A673 (cell line): ENCODE measurements at regions not wholly inside any gene's neighbourhood (a gene's known extent, or its start where the extent isn't known, plus 50 kb on each side); places are given as distances from the start of the nearest gene placed in this dataset.
"Not testable (repeated sequence)": the region's sequence is repeated elsewhere in the genome, so short reads cannot be mapped to it uniquely, and the experiment has no call there.

Experiments
- BruUV-seq: library from RNA; stranded (reverse); fragments of 400-500 nt; replicated peaks from 2 replicates; lab custom pipeline; 2021; lab: Mats Ljungman, UMichigan
- CTCF ChIA-PET: fragments of 300-600 bp; sonication (Branson Sonifier 250); formaldehyde crosslinking; loops from one replicate; lab custom pipeline; 2022; ENCODE audit warnings: antibody characterized with exemption; lab: Charles Lee
- POLR2A ChIA-PET: fragments of 300-600 bp; sonication (Branson Sonifier 250); formaldehyde crosslinking; loops from one replicate; lab custom pipeline; 2022; ENCODE audit warnings: antibody characterized with exemption; ENCODE audit not compliant: low non-redundant PET; lab: Charles Lee
- DNase-seq: peaks from one replicate; pipeline ENCODE4 v3.0.0-alpha.2; 2015; ENCODE audit warnings: low spot score
- H3K27ac ChIP-seq: fragments of 200-600 bp; sonication (generic); 2 replicates; pipeline ENCODE4 v1.5.1; 2016; ENCODE audit warnings: mixed run types, low read depth, mild to moderate bottlenecking, mixed read lengths, antibody characterized with exemption, low read length; ENCODE audit not compliant: poor library complexity, severe bottlenecking
- H3K27me3 ChIP-seq: fragments of 200-600 bp; sonication (generic); replicated peaks from 2 replicates; pipeline ENCODE4 v1.6.1; 2017; ENCODE audit warnings: mixed run types, low read depth, mild to moderate bottlenecking, mixed read lengths, antibody characterized with exemption, low read length; ENCODE audit not compliant: insufficient read depth, poor library complexity
- H3K36me3 ChIP-seq: fragments of 200-600 bp; sonication (generic); 2 replicates; pipeline ENCODE4 v1.6.1; 2016; ENCODE audit warnings: mixed run types, mild to moderate bottlenecking, mixed read lengths, antibody characterized with exemption, low read length; ENCODE audit not compliant: insufficient read depth, poor library complexity, severe bottlenecking
- H3K4me1 ChIP-seq: fragments of 200-600 bp; sonication (generic); 2 replicates; pipeline ENCODE4 v1.6.1; 2017; ENCODE audit warnings: mixed run types, mild to moderate bottlenecking, mixed read lengths, antibody characterized with exemption, low read length; ENCODE audit not compliant: insufficient read depth, poor library complexity, severe bottlenecking
- H3K4me3 ChIP-seq: fragments of 200-600 bp; sonication (generic); 2 replicates; pipeline ENCODE4 v1.5.1; 2016; ENCODE audit warnings: low read depth, mixed run types, mild to moderate bottlenecking, mixed read lengths, low read length; ENCODE audit not compliant: poor library complexity, severe bottlenecking
- H3K9me3 ChIP-seq: fragments of 200-600 bp; sonication (generic); 2 replicates; pipeline ENCODE4 v1.6.1; 2016; ENCODE audit warnings: mixed run types, low read depth, mild to moderate bottlenecking, mixed read lengths, antibody characterized with exemption, low read length; ENCODE audit not compliant: poor library complexity, severe bottlenecking
- EZH2 ChIP-seq: fragments of 200-600 bp; sonication (generic); IDR thresholded peaks from 2 replicates; pipeline ENCODE4 v1.6.1; 2017; ENCODE audit warnings: borderline replicate concordance, low read depth, mild to moderate bottlenecking, mixed read lengths, antibody characterized with exemption, low read length; ENCODE audit not compliant: poor library complexity, severe bottlenecking
- intact Hi-C: fragments of 100-400 bp; cut with micrococcal nuclease; formaldehyde crosslinking; loops from one replicate; pipeline ENCODE4 v1.10.0; 2022; ENCODE audit not compliant: unreplicated experiment
- TF ChIP-seq, protein P1 (sequence below): fragments of 300-800, 200-600 bp; sonication (generic); conservative IDR thresholded peaks from 2 replicates; pipeline ENCODE4 v1.5.1; 2017; ENCODE audit warnings: low read depth, mild to moderate bottlenecking, antibody characterized with exemption, low read length, moderate library complexity, mixed read lengths

DNA sequence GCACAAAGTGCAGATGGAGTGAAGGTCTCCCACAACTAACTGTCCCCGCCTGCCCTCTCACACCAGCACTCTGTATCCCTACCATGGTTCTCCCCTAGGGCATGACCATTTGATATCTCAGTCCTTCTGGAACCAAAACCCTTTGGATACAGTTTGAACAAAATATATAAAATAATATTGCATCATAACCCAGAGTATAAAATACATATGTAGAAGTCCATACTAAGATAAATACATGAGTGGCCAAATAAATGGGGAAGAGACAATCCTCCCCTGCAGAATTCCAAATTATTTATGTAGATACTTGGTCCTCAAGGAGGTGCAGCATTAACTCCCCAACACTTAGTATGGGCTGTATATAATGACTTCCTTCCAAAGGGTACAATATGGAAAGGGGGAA lies 207.4 kb downstream of the RRAGC start:
- intact Hi-C loops, result no loop called here
- TF ChIP-seq EZH2, result no peak
- TF ChIP-seq, protein P1, sequence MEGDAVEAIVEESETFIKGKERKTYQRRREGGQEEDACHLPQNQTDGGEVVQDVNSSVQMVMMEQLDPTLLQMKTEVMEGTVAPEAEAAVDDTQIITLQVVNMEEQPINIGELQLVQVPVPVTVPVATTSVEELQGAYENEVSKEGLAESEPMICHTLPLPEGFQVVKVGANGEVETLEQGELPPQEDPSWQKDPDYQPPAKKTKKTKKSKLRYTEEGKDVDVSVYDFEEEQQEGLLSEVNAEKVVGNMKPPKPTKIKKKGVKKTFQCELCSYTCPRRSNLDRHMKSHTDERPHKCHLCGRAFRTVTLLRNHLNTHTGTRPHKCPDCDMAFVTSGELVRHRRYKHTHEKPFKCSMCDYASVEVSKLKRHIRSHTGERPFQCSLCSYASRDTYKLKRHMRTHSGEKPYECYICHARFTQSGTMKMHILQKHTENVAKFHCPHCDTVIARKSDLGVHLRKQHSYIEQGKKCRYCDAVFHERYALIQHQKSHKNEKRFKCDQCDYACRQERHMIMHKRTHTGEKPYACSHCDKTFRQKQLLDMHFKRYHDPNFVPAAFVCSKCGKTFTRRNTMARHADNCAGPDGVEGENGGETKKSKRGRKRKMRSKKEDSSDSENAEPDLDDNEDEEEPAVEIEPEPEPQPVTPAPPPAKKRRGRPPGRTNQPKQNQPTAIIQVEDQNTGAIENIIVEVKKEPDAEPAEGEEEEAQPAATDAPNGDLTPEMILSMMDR, result no peak
- no peaks in the 10 kb centered on the region for H3K9me3 ChIP-seq
- H3K27me3 ChIP-seq, result no peaks in the 10 kb centered on the region
- ChIA-PET POLR2A (no interaction called here), CTCF (no interaction called here)
- DNase-seq, result no peak
- BruUV-seq, result no TSS peak
- no peaks in the 10 kb centered on the region for H3K36me3 ChIP-seq
- H3K4me1 ChIP-seq, result no peaks in the 10 kb centered on the region
- no peak overlapping the region for H3K27ac ChIP-seq
- H3K4me3 ChIP-seq, result no peak overlapping the region

DNA sequence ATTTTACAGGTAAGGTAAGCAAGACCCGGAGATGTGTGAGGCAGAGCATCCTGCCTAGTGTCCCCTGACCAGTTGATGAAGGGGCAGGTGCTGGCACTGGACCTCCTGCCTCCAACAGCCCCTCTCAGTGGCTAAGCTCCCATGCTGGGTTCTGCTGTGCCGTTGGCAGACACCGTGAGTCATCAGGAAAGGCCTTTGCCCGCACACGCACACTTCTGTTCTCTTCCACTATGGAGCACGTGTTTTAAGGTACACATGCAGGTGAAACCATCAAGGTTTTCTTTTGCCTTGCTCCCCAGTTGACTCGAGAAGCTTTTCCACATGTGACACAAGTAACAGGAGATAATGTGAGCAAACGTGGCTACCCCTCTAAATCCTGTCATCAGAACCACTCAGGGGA lies 207.9 kb downstream of the RRAGC start:
- no TSS peak for BruUV-seq
- Histone ChIP-seq H3K27me3 (no peaks in the 10 kb centered on the region), H3K36me3 (no peaks in the 10 kb centered on the region), H3K27ac (no peak overlapping the region), H3K4me3 (no peak overlapping the region), H3K4me1 (no peaks in the 10 kb centered on the region), H3K9me3 (no peaks in the 10 kb centered on the region)
- intact Hi-C loops, result no loop called here
- DNase-seq, result no peak
- TF ChIP-seq, protein P1, result no peak
- TF ChIP-seq EZH2, result no peak
- ChIA-PET CTCF (no interaction called here), POLR2A (no interaction called here)

DNA sequence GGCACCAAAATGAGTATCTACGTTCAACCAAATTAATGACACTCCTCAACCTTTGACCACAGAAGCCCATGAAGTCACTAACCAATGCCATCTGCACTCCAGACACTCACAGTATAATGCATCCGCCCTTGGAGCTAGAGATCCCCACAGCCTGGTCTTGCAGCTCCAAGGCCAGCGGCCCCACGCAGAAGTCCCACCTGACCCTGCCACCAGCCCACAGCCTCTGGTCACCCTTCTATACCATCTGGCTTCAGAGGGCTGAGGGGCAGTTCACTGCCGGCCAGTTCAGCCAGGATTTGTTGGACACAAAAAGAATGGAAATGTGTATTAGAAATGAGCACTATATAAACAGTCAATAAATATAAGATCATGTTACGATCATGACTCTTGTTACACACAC lies 211.2 kb downstream of the RRAGC start:
- CTCF ChIA-PET, result no interaction called here
- no peaks in the 10 kb centered on the region for H3K9me3 ChIP-seq

DNA sequence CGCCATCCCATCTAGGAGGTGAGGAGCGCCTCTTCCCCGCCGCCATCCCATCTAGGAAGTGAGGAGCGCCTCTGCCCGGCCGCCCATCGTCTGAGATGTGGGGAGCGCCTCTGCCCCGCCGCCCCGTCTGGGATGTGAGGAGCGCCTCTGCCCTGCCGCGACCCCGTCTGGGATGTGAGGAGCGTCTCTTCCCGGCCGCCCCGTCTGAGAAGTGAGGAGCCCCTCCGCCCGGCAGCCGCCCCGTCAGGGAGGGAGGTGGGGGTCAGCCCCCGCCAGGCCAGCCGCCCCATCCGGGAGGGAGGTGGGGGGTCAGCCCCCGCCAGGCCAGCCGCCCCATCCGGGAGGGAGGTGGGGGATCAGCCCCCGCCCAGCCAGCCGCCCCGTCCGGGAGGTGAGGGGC lies 212.2 kb downstream of the RRAGC start:
- H3K27ac ChIP-seq, H3K4me1 ChIP-seq, H3K36me3 ChIP-seq, H3K9me3 ChIP-seq, H3K4me3 ChIP-seq, BruUV-seq, DNase-seq, H3K27me3 ChIP-seq, intact Hi-C loops, CTCF ChIA-PET, POLR2A ChIA-PET: not testable (repeated sequence)

More for the DNA sequence above, 211.2 kb downstream of the RRAGC start:
- H3K4me1 ChIP-seq, result no peaks in the 10 kb centered on the region
- H3K27me3 ChIP-seq, result no peaks in the 10 kb centered on the region
- DNase-seq, result no peak
- intact Hi-C loops, result no loop called here
- no TSS peak for BruUV-seq
- TF ChIP-seq, protein P1, result no peak
- no peak for TF ChIP-seq EZH2
- H3K27ac ChIP-seq, result no peak overlapping the region
- POLR2A ChIA-PET, result no interaction called here
- H3K4me3 ChIP-seq, result no peak overlapping the region
- no peaks in the 10 kb centered on the region for H3K36me3 ChIP-seq
